C4-2B (cell line): ENCODE measurements at regions not wholly inside any gene's neighbourhood (a gene's known extent, or its start where the extent isn't known, plus 50 kb on each side); places are given as distances from the start of the nearest gene placed in this dataset.

Experiments
- ZFX ChIP-seq: fragments of 450-650 bp; IDR thresholded peaks from 2 replicates; pipeline ENCODE4 v1.6.1; 2017
- TF ChIP-seq, protein P1 (sequence below): fragments of 450-650 bp; conservative IDR thresholded peaks from 2 replicates; pipeline ENCODE4 v1.5.1; 2017; ENCODE audit warnings: mild to moderate bottlenecking

DNA sequence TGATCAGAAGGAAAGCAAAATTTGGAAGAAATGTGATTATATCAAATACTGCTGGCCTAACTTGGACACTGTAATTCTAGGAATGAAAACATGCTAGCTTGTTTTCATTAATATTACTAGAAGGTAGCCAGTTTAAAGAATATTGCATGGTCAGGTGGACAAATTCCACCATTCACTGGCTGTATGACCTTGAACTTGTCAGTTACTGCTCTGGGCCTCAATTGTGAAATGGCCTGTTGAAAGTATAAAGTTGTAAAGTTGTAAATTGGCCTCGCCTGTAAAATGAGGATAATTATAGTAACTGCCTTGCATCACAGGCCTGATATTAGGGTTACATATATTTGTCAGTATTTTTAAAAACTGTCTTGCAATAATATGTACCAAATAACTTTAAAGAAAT lies 398.4 kb upstream of the CHST9 start:
- TF ChIP-seq, protein P1, sequence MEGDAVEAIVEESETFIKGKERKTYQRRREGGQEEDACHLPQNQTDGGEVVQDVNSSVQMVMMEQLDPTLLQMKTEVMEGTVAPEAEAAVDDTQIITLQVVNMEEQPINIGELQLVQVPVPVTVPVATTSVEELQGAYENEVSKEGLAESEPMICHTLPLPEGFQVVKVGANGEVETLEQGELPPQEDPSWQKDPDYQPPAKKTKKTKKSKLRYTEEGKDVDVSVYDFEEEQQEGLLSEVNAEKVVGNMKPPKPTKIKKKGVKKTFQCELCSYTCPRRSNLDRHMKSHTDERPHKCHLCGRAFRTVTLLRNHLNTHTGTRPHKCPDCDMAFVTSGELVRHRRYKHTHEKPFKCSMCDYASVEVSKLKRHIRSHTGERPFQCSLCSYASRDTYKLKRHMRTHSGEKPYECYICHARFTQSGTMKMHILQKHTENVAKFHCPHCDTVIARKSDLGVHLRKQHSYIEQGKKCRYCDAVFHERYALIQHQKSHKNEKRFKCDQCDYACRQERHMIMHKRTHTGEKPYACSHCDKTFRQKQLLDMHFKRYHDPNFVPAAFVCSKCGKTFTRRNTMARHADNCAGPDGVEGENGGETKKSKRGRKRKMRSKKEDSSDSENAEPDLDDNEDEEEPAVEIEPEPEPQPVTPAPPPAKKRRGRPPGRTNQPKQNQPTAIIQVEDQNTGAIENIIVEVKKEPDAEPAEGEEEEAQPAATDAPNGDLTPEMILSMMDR = no peak
- no peak for TF ChIP-seq ZFX
